ENCODE measurements at regions not wholly inside any gene's neighbourhood (a gene's known extent, or its start where the extent isn't known, plus 50 kb on each side); places are given as distances from the start of the nearest gene placed in this dataset.
"Not testable (repeated sequence)": the region's sequence is repeated elsewhere in the genome, so short reads cannot be mapped to it uniquely, and the experiment has no call there.

DNA sequence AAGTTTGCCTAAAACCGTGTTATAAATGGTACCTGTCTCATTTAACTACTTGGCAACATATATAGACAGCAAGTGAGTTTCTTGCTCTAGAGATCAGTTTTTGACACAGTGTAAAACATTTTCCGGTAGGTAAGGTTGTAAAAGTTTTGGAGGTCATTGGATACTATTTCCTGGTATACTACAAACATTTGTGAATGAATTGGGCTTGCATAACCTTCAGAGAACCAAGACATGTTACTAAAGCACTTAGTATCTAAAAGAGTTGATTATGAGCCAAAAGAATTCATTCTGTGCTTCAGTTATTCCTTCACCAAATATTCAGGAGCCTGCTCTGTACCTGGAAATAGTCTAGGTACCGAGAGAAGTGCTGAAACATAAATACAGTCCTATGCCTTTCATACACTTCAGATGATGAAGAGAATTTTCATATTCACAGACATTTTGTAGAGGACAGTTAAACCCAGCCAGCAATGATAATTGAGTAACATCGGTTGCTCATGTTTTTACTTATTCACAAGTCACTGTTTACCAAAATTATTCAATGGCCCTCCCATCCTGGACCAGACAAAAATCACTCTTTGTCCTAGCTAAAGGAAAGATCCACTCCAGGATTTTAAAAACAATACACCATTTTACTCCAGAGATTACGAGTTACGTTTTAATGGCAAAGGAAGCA is 319.4 kb upstream of the RBMS1 start:
- no peak for ATAC-seq

DNA sequence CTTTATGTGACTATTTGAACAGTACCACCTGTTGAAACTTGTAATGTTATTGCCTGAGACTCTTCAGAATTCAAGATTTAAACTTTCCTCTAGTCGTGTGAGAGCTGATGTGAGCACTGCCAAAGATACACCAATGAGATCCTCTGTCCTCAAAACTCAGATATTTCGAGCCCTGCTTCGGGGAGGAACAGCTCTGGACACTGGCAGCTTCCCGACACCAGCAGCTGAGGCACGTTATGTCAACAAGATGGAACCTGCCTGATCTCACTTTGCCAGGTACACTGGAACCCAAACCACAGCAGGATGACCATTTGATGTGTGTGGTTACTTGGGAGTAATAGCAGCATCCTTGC is 319.9 kb upstream of the RBMS1 start:
- ATAC-seq: no peak

DNA sequence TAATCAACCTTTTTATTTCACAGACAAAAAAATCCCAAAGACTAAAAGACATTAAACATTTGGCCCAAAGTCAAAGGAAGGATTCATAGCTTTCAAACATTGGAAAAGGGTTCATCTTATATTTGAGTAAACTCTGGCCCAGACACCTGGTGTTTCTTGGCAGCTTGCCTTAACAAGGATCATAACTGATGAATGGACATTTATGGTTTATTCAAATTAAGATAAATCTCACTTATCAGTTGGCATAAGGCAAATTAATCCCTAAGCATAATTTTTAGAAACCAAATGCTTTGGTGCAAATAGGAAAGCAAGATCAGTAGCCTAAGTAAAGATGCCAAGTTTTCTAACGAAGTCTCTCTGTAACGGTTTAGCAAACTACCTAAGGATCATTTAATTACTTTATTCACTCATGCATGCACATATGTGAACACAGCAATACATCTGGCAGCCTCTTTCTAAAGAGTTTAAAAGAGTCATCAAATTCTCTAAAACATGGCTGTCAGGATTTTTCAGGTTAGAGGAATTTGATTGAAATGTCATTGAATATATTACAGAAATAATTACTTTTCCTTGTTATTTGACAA is 323.4 kb upstream of the RBMS1 start:
- ATAC-seq: no peak

DNA sequence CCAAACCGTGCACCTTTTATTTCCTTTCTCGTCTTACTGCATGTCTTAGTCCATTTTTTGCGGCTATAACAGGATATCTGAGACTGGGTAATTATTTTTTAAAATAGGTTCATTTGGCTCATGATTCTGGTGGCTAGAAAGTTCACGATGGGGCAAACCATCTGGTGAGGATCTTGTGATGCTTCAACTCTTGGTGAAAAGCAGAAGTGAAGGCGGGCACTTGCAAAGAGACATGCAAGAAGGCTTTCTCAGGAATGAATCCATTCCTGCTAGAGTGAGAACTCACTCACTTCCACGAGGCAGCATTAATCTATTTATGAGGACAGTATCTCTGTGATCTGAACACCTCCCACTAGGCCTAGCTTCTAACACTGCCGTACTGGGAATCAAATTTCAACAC is 327.1 kb upstream of the RBMS1 start:
- ATAC-seq: no peak

DNA sequence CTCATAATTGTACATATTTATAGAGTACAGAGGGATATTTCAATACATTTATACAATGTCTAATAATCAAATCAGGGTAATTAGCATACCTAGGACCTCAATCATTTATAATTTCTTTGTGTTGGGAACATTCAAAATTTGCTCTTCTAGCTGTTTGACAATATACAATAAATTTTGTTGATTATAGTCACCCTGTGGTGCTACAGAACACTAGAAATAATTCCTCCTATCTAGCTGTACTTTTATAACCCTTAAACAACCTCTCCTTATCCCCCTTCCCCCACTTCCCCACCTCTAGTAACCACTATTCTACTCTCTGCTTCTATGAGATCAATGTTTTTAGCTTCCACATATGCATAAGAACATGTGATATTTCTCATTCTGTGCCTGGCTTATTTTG is 328.4 kb upstream of the RBMS1 start:
- ATAC-seq: no peak

DNA sequence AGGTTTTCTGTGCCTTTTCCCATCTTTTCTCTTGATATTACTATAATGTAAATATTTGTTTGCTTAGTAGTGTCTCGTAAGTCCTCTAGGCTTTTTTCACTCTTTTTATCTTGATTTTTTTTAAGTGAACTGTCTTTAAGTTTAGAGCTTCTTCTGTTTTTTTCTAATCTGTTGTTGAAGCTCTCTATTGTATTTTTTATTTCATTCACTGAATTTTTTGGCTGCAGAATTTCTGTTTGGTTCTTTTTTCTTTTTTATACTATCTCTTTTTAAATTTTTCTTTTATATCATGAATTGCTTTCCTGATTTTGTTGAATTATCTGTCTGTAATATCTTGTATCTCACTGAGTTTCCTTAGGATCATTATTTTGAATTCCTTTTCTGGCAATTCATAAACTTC is 331.8 kb upstream of the RBMS1 start:
- no peak for ATAC-seq

DNA sequence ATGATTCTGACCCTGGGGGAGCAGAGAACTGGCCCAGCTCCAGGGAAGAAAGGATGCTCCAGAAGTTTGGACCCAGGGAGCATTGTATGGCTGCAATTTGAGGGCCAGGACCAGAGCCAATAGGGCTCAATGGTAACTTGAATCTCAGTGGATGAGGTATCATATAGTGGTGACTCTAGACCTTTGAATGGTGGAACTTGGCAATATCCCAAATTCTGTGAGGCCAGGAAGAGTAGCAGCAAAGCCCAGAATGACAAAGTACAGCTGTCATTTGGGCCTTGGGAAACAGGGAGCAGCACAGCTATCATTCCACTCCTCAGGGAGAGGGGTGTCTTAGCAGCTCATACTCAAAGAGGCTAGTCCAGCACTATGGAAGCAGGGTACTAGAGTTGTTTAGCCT is 332.9 kb upstream of the RBMS1 start:
- ATAC-seq: no peak

DNA sequence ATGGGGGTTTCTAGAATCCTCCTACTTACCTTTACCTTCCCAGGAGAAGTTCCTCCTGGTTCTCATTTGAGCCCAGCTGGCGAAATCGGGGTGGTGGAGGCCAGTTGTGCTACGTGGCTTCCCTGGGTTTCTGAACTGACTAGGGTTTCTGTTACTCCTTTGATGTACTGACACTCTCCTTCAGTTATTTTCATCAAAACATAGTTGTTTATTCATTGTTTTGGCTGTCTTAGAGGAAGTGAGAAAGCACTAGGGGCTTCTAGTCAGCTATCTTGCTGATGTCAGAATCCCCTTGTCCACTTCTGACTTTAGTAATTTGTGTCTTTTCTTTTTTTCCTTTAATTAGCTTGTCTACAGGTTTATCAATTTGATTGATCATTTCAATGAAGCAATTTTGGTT is 332.2 kb upstream of the TANK start:
- no peak for ATAC-seq

DNA sequence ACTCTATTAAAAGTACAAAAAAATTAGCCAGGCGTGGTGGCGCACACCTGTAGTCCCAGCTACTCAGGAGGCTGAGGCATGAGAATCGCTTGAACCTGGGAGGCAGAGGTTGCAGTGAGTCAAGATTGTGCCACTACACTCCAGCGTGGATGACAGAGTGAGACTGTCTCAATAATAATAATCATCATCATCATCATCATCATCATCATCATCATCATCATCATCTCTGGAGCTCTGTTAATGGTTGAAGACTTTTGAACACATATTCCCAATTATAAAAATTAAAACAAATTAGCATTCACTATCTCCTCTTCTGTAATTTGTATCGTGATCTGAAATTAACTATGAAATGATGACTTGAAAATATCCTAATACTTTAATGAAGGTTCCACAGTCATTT is 327.8 kb upstream of the TANK start:
- not testable (repeated sequence) for ATAC-seq

DNA sequence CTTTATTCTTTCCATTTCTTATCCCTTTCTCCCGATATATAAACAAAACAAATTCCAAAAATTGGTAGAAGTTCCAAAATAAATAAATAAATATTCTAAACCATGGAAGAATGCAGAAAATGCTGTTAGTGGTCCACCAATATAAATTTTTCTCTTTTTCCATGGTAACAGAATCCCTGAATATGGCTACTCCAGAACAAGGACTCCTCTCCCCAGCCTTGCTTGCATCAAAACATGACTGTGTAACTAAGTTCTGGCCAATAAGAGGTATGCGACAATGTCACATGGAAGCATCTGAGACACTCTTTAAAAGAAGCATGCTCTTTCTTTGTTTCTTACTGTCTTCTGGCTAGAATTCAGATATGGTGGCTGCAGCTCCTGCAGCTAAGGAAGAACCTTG is 325.1 kb upstream of the TANK start:
- no peak for ATAC-seq

DNA sequence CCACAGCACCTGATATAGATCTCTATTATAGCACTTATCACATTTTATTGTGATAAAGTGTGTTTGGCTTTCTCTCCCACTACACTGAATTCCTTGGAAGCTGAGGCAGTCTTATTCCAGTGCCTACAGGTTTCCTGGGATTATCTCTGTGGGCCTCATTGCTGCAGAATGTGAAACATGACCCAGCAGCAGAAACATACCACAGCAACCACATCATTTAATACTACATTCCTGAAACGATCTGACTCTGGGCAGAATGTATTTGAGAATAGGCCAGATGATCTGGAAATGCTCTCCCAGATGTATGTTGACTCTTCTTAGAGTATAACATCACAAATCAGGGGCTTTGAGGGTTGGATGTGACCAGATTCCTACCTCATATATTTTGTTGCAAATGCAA is 323.5 kb upstream of the TANK start:
- no peak for ATAC-seq

DNA sequence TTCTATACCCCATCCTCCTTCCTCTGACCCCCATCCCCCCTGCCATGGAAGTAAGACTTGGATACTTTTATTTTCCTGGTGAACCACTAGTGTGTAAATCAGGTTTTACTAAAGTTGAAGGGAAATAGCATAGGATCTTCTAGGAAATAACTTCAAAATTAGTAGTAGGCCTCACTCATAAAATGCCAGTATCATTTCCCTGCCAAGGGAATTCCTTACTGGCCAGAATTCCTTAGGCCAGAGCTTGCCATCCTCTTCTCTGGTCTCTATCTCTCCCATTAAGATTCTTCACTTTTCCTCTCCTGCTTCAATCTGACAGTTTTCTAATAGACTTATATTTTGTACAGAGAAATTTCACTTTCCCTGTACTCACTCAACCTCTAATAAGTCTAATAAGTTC is 322.8 kb upstream of the TANK start:
- ATAC-seq: no peak

DNA sequence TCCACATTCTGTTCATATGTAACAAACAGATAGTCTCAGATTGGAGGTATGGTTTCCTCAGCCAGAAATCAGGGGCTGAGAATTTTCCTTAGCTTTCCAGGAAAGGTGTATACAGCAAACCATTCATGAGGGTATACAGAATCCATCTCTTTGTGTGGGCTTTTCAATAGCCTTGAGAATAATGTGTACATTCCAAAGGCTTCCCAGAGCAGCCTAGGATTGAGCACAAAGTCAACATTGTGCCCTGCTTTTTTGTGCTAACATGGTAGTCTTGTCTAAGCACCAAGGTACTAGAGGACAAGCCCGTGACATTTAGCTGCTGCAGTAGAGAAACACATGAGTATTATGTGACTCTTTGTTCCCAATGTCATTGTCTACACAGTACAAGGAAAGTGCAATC is 322.1 kb upstream of the TANK start:
- no peak for ATAC-seq

DNA sequence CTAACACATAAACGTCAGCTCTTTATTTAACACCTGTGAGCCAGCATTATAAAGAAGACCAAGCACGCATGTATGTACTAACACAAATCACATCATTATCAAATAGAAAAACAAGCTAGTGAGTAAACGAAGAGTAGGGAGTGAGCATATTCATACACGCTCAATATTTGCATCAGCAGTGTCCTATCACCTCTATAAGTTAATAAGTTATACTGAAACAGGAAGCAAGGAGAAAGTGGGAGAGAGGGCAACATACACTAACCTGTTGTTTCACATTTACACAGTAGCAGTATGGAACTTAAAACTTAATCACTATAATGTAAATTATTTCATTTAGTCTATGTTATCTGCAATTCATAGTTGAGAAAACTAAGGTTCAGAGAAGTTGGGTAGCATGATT is 321.5 kb upstream of the TANK start:
- no peak for ATAC-seq

DNA sequence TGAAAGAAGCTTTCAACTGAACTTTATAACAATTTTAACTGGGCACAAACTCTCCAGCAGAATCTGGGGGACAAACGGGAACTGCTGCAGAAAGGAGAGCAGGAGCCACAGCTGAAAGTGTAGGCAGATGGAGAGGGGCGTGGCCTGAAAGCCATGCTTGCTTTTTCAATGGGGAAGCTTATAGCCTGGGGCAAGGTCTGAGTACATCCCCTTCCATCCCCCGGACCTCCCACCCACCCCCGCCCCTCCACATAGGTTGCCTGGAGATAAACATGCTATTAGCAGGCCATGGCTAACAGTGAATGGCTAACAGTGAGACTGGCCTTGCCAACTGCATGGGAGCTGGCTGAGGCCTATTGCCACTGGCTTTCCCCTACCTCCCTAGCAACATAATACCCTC is 317.9 kb upstream of the TANK start:
- no peak for ATAC-seq

DNA sequence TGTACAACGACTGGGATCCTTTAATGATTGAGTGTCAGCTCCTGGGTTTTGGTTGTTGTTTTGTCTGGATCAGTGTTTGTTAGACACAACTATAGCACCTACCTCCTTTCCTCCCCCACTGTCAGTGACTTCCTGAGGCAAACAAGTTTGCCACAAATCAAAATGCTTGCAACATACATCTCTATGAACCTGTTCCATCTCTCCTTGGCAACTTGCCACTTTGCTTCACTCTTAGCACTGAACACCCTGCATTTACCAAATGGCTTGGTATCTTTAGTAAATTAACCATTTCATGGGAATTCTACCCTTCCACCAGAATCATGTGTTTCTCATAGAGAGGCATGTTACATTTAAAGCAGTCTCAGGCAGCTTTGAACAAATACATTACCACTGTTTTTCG is 301.1 kb upstream of the TANK start:
- ATAC-seq: no peak

DNA sequence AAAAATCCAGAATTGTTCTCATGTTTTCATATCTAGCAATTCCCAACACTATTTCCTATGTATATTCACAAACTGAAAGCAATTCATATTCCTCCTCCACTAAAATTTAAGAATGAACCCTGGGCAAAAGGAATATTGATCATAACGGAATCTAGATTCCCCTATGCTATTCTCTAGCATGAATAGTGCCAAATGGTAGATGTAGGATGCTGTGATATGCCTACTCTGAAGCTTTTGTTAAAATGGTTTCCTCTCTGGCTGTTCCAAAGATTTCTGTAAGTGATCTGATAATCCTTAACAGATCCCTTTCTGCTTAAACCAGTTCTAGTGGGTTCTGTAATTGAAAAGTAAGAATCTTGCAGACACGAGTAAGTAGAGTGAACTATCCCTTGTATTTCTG is 298.0 kb upstream of the TANK start:
- no peak for ATAC-seq

DNA sequence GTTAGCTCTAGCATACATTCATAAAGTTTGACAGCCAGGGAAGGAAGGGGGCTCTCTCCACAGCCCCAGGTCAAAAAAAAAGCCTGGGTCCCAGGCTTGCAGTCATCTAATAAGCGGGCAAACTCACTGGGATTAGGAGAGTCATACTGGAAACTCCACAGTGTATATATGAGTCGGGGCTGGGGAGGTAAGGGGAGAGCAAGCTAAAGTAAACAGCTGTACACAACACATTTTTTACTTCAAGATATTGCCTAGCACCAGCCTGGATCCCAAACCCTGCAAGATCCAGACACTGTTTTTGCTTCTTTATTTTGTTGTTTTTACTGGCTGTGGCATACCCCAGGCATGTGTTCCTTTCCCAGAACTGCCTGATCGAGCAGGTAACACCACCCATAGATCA is 291.3 kb upstream of the TANK start:
- no peak for ATAC-seq

DNA sequence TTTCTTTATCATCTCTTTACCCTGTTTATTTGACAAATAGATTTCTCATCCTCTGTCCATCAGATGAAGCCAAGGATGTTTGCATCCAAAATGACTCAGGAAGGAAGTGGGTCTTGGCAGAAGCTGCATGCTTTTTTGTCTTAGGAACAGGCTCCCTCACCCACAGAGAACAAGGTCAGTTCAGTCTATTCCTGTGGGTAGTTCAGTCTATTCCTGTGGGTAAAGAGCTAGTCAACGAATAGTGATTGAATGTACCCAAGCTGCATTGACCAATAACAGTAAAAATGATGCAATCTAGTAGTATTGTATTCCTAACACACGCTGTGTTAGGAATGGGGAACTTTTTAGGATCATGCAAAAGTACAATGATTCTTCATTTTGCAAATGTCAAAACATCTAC is 290.8 kb upstream of the TANK start:
- no peak for ATAC-seq

DNA sequence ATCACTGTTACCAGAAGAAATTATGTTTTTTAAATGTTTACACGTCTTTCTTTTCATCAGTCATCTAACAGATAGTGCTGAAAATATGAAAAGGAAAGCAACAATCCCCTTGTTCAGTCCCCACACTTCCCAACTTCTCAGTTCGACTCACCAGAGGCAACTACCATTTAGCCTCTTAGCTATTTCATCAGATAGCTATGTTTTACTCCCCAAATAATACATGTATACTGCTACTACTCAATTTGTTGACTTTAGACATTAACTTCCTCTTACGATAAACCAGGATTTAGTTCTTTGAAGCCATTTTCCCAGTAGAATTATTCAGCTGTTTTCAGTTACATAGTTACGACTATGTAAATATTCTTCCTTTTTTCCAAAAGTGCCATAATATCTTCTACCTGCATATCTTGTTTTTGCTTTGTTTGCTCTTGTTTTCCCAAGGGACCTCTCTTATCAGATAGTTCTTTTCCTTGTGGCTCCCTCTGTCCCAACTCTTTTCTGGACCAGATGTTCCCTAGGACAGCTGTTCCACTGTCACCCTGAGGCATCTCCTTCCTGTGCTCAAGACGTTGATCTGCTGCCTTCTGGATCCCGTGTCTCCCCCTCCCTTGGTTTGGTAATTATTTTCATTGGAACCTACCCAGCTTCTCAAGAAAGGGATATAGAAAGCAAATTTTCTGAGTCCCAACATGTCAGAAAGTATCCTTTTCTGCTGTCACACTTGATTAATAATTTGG is 289.3 kb upstream of the TANK start:
- no peak for ATAC-seq

DNA sequence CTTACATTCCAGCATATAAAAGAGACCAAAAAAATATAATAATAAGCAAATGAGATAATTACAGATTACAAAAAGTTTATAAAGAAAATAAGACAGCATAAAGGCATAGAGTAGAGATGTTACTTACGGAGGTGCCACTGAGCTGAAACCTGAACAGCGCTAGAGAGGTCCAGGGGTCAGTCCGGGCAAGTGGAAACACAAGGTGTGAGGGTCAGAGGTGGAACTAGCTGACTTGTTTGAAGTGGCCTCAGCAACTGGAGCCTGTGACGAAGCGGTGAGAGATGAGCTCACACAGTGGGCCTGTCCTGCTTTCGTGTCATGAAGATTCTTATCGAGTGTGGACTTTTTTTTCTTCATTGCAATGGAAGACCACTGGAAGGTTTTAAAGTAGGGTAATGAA is 288.3 kb upstream of the TANK start:
- ATAC-seq: no peak

DNA sequence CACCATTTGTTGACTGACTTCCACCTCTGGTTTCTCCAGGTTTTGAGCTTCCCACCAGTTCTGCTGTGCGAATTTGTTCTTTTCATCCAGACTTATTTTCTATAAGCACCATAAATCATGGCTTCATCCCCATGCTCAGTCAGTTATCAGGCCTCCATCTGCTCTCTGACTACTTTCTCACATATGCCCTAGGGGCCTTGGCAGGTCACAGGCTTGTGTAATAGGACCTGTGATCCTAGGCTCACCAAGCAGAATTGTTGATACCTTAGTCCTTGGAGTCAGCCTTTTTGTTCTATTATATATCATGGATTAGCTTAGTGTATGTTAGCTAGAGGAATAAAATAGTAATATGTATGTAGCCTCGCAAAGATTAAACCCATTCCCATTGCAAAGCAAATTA is 284.2 kb upstream of the TANK start:
- no peak for ATAC-seq

DNA sequence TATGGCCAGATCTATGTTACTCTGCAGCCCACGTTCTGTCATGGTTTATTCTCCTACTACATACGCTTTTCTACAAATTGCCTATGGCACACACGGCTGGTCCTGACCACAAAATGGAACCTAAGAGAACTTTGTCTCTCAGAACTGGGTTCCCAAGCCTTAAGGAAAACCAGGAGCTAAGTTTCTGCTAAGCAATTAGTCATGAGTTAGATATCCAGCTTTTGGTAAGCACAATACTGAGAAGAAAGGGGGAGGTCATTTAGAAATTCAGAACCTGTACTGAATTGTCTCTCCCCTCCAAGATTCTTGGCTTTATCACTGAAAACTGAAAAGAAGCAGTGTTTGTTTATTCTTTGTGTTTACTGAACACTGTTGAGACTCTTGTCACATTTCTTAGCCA is 283.5 kb upstream of the TANK start:
- no peak for ATAC-seq

DNA sequence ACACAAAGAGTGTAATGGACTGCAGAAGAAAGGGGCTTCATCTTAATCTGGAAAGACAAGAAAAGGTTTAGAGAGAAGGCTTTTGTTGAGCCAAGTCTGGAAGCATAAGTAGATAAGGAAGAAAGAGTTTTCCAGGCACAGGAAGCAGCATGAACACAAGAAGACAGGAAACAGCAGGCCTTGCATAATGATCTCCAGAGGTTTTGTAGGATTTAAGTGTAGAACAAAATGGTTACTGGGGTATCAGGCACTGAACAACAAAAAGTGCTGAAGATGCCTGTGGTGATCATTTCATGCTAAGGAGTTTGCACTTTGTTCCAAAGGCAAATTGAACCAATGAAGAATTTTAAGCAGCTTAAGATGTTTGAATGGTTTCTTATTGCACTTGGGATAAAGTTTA is 281.6 kb upstream of the TANK start:
- no peak for ATAC-seq

DNA sequence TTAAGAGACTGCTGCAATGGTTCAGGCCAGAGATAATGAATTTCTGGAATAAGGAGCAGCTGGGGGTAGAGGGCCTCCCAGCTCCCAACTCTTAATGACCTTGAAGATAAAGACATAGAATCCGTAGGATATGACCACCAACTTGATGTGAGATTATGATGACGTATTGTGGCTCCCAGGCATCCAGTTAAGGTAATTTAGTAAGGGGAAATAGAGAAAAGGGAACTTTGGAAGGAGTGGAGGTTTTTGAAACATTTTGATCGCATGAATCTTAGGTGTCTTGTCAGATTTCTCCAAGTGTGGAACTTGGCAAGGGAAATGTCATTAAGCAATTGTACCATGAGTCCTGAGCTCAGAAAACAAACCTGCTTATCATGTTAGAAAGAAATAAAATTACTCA is 277.3 kb upstream of the TANK start:
- ATAC-seq: no peak
